Ectodermal cell (in vitro differentiated cells): ENCODE measurements at regions not wholly inside any gene's neighbourhood (a gene's known extent, or its start where the extent isn't known, plus 50 kb on each side); places are given as distances from the start of the nearest gene placed in this dataset.

Source experiments
- H3K27ac ChIP-seq: 2 replicates; pipeline ENCODE4 v1.7.0; 2013; ENCODE audit warnings: mild to moderate bottlenecking, low read depth, low read length; ENCODE audit not compliant: insufficient read depth, poor library complexity, severe bottlenecking
- H3K27me3 ChIP-seq: 2 replicates; pipeline ENCODE4 v1.7.0; 2013; ENCODE audit warnings: mild to moderate bottlenecking, low read length; ENCODE audit not compliant: insufficient read depth, control insufficient read depth, poor library complexity, severe bottlenecking
- H3K36me3 ChIP-seq: one replicate; pipeline ENCODE4 v1.7.0; 2013; ENCODE audit warnings: low read length; ENCODE audit not compliant: control insufficient read depth, insufficient read depth
- H3K4me1 ChIP-seq: one replicate; pipeline ENCODE4 v1.7.0; 2013; ENCODE audit warnings: low read length; ENCODE audit not compliant: control insufficient read depth, insufficient read depth
- H3K4me3 ChIP-seq: 2 replicates; pipeline ENCODE4 v1.7.0; 2013; ENCODE audit warnings: low read depth, low read length, control low read depth; ENCODE audit not compliant: insufficient read depth
- H3K9me3 ChIP-seq: 2 replicates; pipeline ENCODE4 v1.7.0; 2013; ENCODE audit warnings: mild to moderate bottlenecking, low read length, moderate library complexity; ENCODE audit not compliant: control insufficient read depth
- WGBS, 2 experiments: methylation state at CpG; one replicate each; pipeline ENCODE4 v1.1.7; 2013; ENCODE audit warnings: missing lambda C conversion rate in 2 of 2; 5-methylcytosine and 5-hydroxymethylcytosine counted together

DNA sequence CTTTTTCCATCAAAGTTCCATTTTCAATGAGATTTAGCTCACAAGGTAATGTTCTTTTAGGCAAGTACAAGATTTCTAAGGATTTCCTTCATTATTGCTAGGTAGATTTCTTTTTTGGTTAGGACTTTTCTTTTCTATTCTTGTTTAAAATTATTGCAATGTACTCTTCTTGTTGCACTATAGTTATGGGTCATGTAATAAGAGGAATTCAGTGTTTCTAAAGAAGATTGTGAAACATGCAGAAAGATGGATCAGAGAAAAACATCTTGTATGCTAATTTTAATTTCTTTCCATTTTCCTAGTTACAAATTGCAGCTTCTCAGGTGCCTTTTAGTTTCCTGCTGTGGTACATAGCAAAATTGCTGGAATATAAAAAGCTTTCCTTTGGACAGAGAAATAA, 56.1 kb downstream of the BTG1 start:
- no peaks in the 10 kb centered on the region for H3K36me3 ChIP-seq
- H3K9me3 ChIP-seq, result no peaks in the 10 kb centered on the region
- no peak overlapping the region for H3K27ac ChIP-seq
- H3K4me1 ChIP-seq, result no peaks in the 10 kb centered on the region
- H3K4me3 ChIP-seq, result no peak overlapping the region
- H3K27me3 ChIP-seq, result no peaks in the 10 kb centered on the region

DNA sequence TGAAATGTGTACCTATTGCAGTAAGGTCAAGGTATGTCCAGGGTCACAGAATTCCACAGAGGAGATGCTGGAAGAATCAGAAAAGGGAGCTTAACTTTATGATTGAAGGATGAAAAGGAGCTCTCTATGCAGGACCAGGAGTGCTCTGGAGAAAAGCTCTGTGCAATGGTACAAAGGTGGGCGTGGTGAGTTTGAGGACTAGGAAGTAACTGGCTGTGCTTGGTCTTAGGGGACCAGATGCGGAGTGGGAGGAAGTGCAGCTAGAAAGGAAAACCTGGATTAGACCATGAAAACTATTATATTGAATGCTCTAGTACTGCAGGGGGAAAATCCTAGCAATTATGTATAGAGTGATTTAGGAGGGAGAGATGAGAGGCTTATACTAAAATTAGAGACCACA, 56.8 kb downstream of the BTG1 start:
- WGBS, 2 experiments, result 94 to 98% methylated on average over 2 of the region's 2 CpGs
- Histone ChIP-seq H3K4me1 (no peaks in the 10 kb centered on the region), H3K27me3 (no peaks in the 10 kb centered on the region), H3K4me3 (no peak overlapping the region), H3K36me3 (no peaks in the 10 kb centered on the region), H3K9me3 (no peaks in the 10 kb centered on the region), H3K27ac (no peak overlapping the region)

- Histone ChIP-seq H3K27me3 (no peaks in the 10 kb centered on the region), H3K9me3 (no peaks in the 10 kb centered on the region), H3K4me3 (no peak overlapping the region), H3K4me1 (no peaks in the 10 kb centered on the region), H3K27ac (no peak overlapping the region), H3K36me3 (no peaks in the 10 kb centered on the region)
- WGBS, 2 experiments, result 71% methylated on average over 1 of the region's 1 CpG; no CpG with 5 or more reads in 1 of the 2 experiments
These were observed 60.0 kb downstream of the BTG1 start for GRCh38 chr12:92085736-92086040.

GRCh38 chr12:92085040-92085735, 60.5 kb downstream of the BTG1 start:
- no peaks in the 10 kb centered on the region for H3K27me3 ChIP-seq
- no peak overlapping the region for H3K27ac ChIP-seq
- H3K36me3 ChIP-seq, result no peaks in the 10 kb centered on the region
- no peaks in the 10 kb centered on the region for H3K9me3 ChIP-seq
- H3K4me3 ChIP-seq, result no peak overlapping the region
- 81 to 90% methylated on average over 3 of the region's 3 CpGs for WGBS, 2 experiments
- no peaks in the 10 kb centered on the region for H3K4me1 ChIP-seq

DNA sequence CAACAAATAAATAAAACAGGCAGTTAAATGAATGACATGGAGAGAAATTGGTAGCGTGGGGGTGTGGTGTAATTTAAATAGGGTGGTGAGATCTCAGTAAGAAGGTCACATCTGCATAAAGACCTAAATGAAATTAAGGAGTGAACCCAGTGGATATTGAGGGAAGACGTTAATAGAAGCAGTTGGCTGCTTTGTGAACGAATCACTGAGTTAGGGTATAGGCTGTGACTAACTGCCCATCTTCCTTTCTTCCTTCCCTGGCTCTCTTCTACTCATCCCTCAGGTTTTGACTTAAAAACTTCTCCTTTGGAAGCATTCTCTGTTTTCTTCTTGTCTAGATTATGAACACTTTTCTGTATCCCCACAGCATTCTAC, 64.7 kb downstream of the BTG1 start:
- WGBS, 2 experiments, result 84 to 90% methylated on average over 3 of the region's 3 CpGs
- H3K4me1 ChIP-seq, result no peaks in the 10 kb centered on the region
- H3K27ac ChIP-seq, result no peak overlapping the region

DNA sequence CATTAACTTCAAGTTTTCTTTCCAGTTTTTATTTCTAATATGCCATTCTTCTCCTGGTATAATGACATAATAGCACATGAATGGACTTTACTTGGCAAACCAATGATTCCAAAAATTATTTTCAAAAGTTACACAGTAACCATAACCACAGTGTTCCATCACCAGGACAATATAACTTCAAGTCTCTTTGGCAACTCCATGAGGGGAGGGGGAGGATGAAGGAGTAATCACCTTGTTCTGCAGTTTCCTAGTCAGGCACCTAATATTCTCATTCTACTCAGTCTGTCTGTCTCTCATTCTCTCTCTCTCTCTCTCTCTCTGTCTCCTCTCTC, 66.6 kb downstream of the BTG1 start:
- no peaks in the 10 kb centered on the region for H3K27me3 ChIP-seq
- H3K9me3 ChIP-seq, result no peaks in the 10 kb centered on the region
- no peak overlapping the region for H3K27ac ChIP-seq
- no peaks in the 10 kb centered on the region for H3K4me1 ChIP-seq
- H3K4me3 ChIP-seq, result no peak overlapping the region
- H3K36me3 ChIP-seq, result no peaks in the 10 kb centered on the region

More for the DNA sequence above, 64.7 kb downstream of the BTG1 start:
- H3K9me3 ChIP-seq, result no peaks in the 10 kb centered on the region
- no peak overlapping the region for H3K4me3 ChIP-seq
- H3K36me3 ChIP-seq, result no peaks in the 10 kb centered on the region
- H3K27me3 ChIP-seq, result no peaks in the 10 kb centered on the region

GRCh38 chr12:92078167-92079053, 67.2 kb downstream of the BTG1 start:
- Histone ChIP-seq H3K27ac (no peak overlapping the region), H3K36me3 (no peaks in the 10 kb centered on the region), H3K4me1 (no peaks in the 10 kb centered on the region), H3K4me3 (no peak overlapping the region), H3K9me3 (no peaks in the 10 kb centered on the region), H3K27me3 (no peaks in the 10 kb centered on the region)
- WGBS, 2 experiments, result 96 to 98% methylated on average over 4 of the region's 4 CpGs

- Histone ChIP-seq H3K9me3 (no peaks in the 10 kb centered on the region), H3K4me3 (no peak overlapping the region), H3K27ac (no peak overlapping the region), H3K4me1 (no peaks in the 10 kb centered on the region), H3K27me3 (no peaks in the 10 kb centered on the region), H3K36me3 (no peaks in the 10 kb centered on the region)
- WGBS, 2 experiments, result 90 to 94% methylated on average over 1 of the region's 1 CpG
These were observed 68.1 kb downstream of the BTG1 start for GRCh38 chr12:92077530-92077929.

DNA sequence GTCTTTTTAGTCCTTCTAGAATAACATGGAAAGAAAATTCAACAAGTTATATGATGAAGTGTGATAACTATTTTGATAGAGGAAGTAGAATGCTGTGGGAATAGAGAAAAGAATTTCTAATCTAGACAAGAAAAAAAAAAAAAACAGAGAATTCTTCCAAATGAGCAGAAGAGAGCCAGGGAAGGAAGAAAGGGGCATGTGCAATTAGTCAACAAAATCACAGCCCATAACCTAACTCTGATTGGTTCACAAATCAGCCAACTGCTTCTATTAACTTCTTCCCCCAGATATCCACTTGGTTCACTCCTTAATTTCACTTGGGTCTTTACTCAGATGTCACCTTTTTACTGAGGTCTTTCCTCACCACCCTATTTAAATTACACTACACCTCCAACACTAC, 69.5 kb downstream of the BTG1 start:
- Histone ChIP-seq H3K27ac (no peak overlapping the region), H3K27me3 (no peaks in the 10 kb centered on the region), H3K9me3 (no peaks in the 10 kb centered on the region), H3K36me3 (no peaks in the 10 kb centered on the region), H3K4me3 (no peak overlapping the region), H3K4me1 (no peaks in the 10 kb centered on the region)

- WGBS, 2 experiments, result 95 to 96% methylated on average over 2 of the region's 2 CpGs
- H3K27me3 ChIP-seq, result no peaks in the 10 kb centered on the region
- no peaks in the 10 kb centered on the region for H3K4me1 ChIP-seq
- no peaks in the 10 kb centered on the region for H3K9me3 ChIP-seq
- H3K27ac ChIP-seq, result no peak overlapping the region
- no peaks in the 10 kb centered on the region for H3K36me3 ChIP-seq
- no peak overlapping the region for H3K4me3 ChIP-seq
These were observed 70.2 kb downstream of the BTG1 start for GRCh38 chr12:92075425-92075914.
